ENCODE measurements at regions not wholly inside any gene's neighbourhood (a gene's known extent, or its start where the extent isn't known, plus 50 kb on each side); places are given as distances from the start of the nearest gene placed in this dataset.

GRCh38 chr6:44049989-44050871, 77.0 kb downstream of the MRPL14 start:
- H3K4me1 Mint-ChIP-seq: no peaks in the 10 kb centered on the region
- CTCF ChIA-PET: no interaction called here

GRCh38 chr6:44049163-44049988, 77.9 kb downstream of the MRPL14 start:
- no peak overlapping the region for H3K4me3 ChIP-seq (ENCODE audit: control insufficient read depth in 1 of 2, extremely low read depth in 1 of 2, low read length in 1 of 2)
- H3K36me3 ChIP-seq (ENCODE audit: control insufficient read depth in 2 of 2, extremely low read depth in 1 of 2, insufficient read depth in 1 of 2, low read length in 1 of 2): no peaks in the 10 kb centered on the region
- ATAC-seq (replicated peaks in 1 of 4) (no peak), DNase-seq (no peak)
- no peaks in the 10 kb centered on the region for H3K4me1 Mint-ChIP-seq
- 44% methylated on average over 5 of the region's 6 CpGs for WGBS (ENCODE audit: insufficient coverage)
- no peaks in the 10 kb centered on the region for H3K9me3 ChIP-seq
- H3K4me1 ChIP-seq (ENCODE audit: control insufficient read depth in 1 of 2, extremely low read depth in 1 of 2, insufficient read depth in 2 of 2, low read length in 2 of 2): no peaks in the 10 kb centered on the region
- peaks cover 0 to 30% of the 10 kb centered on the region in 2 experiments for H3K27me3 ChIP-seq (replicated peaks in 1 of 2; ENCODE audit: control insufficient read depth in 2 of 2, extremely low read depth in 1 of 2, insufficient read depth in 2 of 2, low read length in 1 of 2)
- peaks cover 1 to 4% of the 10 kb centered on the region in 2 donors for H3K27me3 Mint-ChIP-seq
- no peaks in the 10 kb centered on the region for H3K9me3 Mint-ChIP-seq
- POLR2A ChIA-PET: no interaction called here
- no peak overlapping the region for H3K27ac Mint-ChIP-seq
- no peaks in the 10 kb centered on the region for H3K36me3 Mint-ChIP-seq
- H3K4me3 Mint-ChIP-seq: no peak overlapping the region
- H3K27ac ChIP-seq (ENCODE audit: low read length): no peak overlapping the region
- CTCF ChIA-PET: no interaction called here

More at GRCh38 chr6:44049989-44050871, 77.0 kb downstream of the MRPL14 start:
- no peak overlapping the region for H3K27ac Mint-ChIP-seq
- POLR2A ChIA-PET: no interaction called here
- Histone ChIP-seq H3K27me3 (replicated peaks in 1 of 2; ENCODE audit: control insufficient read depth in 2 of 2, extremely low read depth in 1 of 2, insufficient read depth in 2 of 2, low read length in 1 of 2) (peaks cover 0 to 32% of the 10 kb centered on the region in 2 experiments), H3K4me1 (ENCODE audit: control insufficient read depth in 1 of 2, extremely low read depth in 1 of 2, insufficient read depth in 2 of 2, low read length in 2 of 2) (no peaks in the 10 kb centered on the region), H3K4me3 (ENCODE audit: control insufficient read depth in 1 of 2, extremely low read depth in 1 of 2, low read length in 1 of 2) (no peak overlapping the region), H3K36me3 (ENCODE audit: control insufficient read depth in 2 of 2, extremely low read depth in 1 of 2, insufficient read depth in 1 of 2, low read length in 1 of 2) (no peaks in the 10 kb centered on the region), H3K9me3 (no peaks in the 10 kb centered on the region), H3K27ac (ENCODE audit: low read length) (no peak overlapping the region)
- H3K9me3 Mint-ChIP-seq: no peaks in the 10 kb centered on the region
- no peak for DNase-seq
- H3K36me3 Mint-ChIP-seq: no peaks in the 10 kb centered on the region
- no peak for ATAC-seq (replicated peaks in 1 of 4)
- H3K4me3 Mint-ChIP-seq: no peak overlapping the region
- H3K27me3 Mint-ChIP-seq: peaks cover 1 to 4% of the 10 kb centered on the region in 2 donors
- WGBS (ENCODE audit: insufficient coverage): 89% methylated on average over 3 of the region's 6 CpGs

- CTCF ChIA-PET: no interaction called here
- Mint-ChIP-seq H3K9me3 (no peaks in the 10 kb centered on the region), H3K36me3 (no peaks in the 10 kb centered on the region), H3K27me3 (peaks cover 1 to 4% of the 10 kb centered on the region in 2 donors), H3K27ac (no peak overlapping the region), H3K4me3 (no peak overlapping the region), H3K4me1 (no peaks in the 10 kb centered on the region)
- POLR2A ChIA-PET: no interaction called here
- WGBS (ENCODE audit: insufficient coverage): 100% methylated on average over 3 of the region's 6 CpGs
- Histone ChIP-seq H3K27me3 (replicated peaks in 1 of 2; ENCODE audit: control insufficient read depth in 2 of 2, extremely low read depth in 1 of 2, insufficient read depth in 2 of 2, low read length in 1 of 2) (peaks cover 0 to 30% of the 10 kb centered on the region in 2 experiments), H3K4me1 (ENCODE audit: control insufficient read depth in 1 of 2, extremely low read depth in 1 of 2, insufficient read depth in 2 of 2, low read length in 2 of 2) (no peaks in the 10 kb centered on the region), H3K4me3 (ENCODE audit: control insufficient read depth in 1 of 2, extremely low read depth in 1 of 2, low read length in 1 of 2) (no peak overlapping the region), H3K36me3 (ENCODE audit: control insufficient read depth in 2 of 2, extremely low read depth in 1 of 2, insufficient read depth in 1 of 2, low read length in 1 of 2) (no peaks in the 10 kb centered on the region), H3K27ac (ENCODE audit: low read length) (no peak overlapping the region), H3K9me3 (no peaks in the 10 kb centered on the region)
- DNase-seq (no peak), ATAC-seq (replicated peaks in 1 of 4) (no peak)
Measured at GRCh38 chr6:44048277-44048676, 79.0 kb downstream of the MRPL14 start.

- no peaks in the 10 kb centered on the region for H3K9me3 Mint-ChIP-seq
- no peaks in the 10 kb centered on the region for H3K9me3 ChIP-seq
- no peaks in the 10 kb centered on the region for H3K36me3 ChIP-seq (ENCODE audit: control insufficient read depth in 2 of 2, extremely low read depth in 1 of 2, insufficient read depth in 1 of 2, low read length in 1 of 2)
- ChIA-PET CTCF (no interaction called here), POLR2A (no interaction called here)
- 48% methylated on average over 3 of the region's 3 CpGs for WGBS (ENCODE audit: insufficient coverage)
- H3K4me1 Mint-ChIP-seq: no peaks in the 10 kb centered on the region
- no peak overlapping the region for H3K4me3 ChIP-seq (ENCODE audit: control insufficient read depth in 1 of 2, extremely low read depth in 1 of 2, low read length in 1 of 2)
- H3K4me3 Mint-ChIP-seq: no peak overlapping the region
- DNase-seq: no peak
- peaks cover 1 to 4% of the 10 kb centered on the region in 2 donors for H3K27me3 Mint-ChIP-seq
- no peak overlapping the region for H3K27ac Mint-ChIP-seq
- H3K27me3 ChIP-seq (replicated peaks in 1 of 2; ENCODE audit: control insufficient read depth in 2 of 2, extremely low read depth in 1 of 2, insufficient read depth in 2 of 2, low read length in 1 of 2): peaks cover 0 to 30% of the 10 kb centered on the region in 2 experiments
- no peaks in the 10 kb centered on the region for H3K36me3 Mint-ChIP-seq
- H3K27ac ChIP-seq (ENCODE audit: low read length): no peak overlapping the region
- ATAC-seq (replicated peaks in 1 of 4): no peak
- H3K4me1 ChIP-seq (ENCODE audit: control insufficient read depth in 1 of 2, extremely low read depth in 1 of 2, insufficient read depth in 2 of 2, low read length in 2 of 2): no peaks in the 10 kb centered on the region
Measured at GRCh38 chr6:44047801-44048200, 79.5 kb downstream of the MRPL14 start.

GRCh38 chr6:44047179-44047546, 80.1 kb downstream of the MRPL14 start:
- no peaks in the 10 kb centered on the region for H3K36me3 Mint-ChIP-seq
- no peak for ATAC-seq (replicated peaks in 1 of 4)
- H3K9me3 ChIP-seq: no peaks in the 10 kb centered on the region
- peaks cover 1 to 4% of the 10 kb centered on the region in 2 donors for H3K27me3 Mint-ChIP-seq
- no peaks in the 10 kb centered on the region for H3K4me1 Mint-ChIP-seq
- H3K9me3 Mint-ChIP-seq: no peaks in the 10 kb centered on the region
- H3K4me1 ChIP-seq (ENCODE audit: control insufficient read depth in 1 of 2, extremely low read depth in 1 of 2, insufficient read depth in 2 of 2, low read length in 2 of 2): no peaks in the 10 kb centered on the region
- H3K27me3 ChIP-seq (replicated peaks in 1 of 2; ENCODE audit: control insufficient read depth in 2 of 2, extremely low read depth in 1 of 2, insufficient read depth in 2 of 2, low read length in 1 of 2): peaks cover 0 to 30% of the 10 kb centered on the region in 2 experiments
- no peak overlapping the region for H3K4me3 Mint-ChIP-seq
- H3K27ac Mint-ChIP-seq: no peak overlapping the region
- H3K36me3 ChIP-seq (ENCODE audit: control insufficient read depth in 2 of 2, extremely low read depth in 1 of 2, insufficient read depth in 1 of 2, low read length in 1 of 2): no peaks in the 10 kb centered on the region
- H3K27ac ChIP-seq (ENCODE audit: low read length): no peak overlapping the region
- WGBS (ENCODE audit: insufficient coverage): 80% methylated on average over 2 of the region's 2 CpGs
- POLR2A ChIA-PET: no interaction called here
- H3K4me3 ChIP-seq (ENCODE audit: control insufficient read depth in 1 of 2, extremely low read depth in 1 of 2, low read length in 1 of 2): no peak overlapping the region
- CTCF ChIA-PET: interaction anchor here in 1 of 2 donors (0.6 kb wide), 1 partner anchor 441 kb away, joined by 3 read pairs; no protein-coding TSS in a partner anchor
- no peak for DNase-seq

GRCh38 chr6:44046516-44047178, 80.6 kb downstream of the MRPL14 start:
- ChIA-PET CTCF (no interaction called here), POLR2A (no interaction called here)
- H3K27me3 Mint-ChIP-seq: peaks cover 0 to 1% of the 10 kb centered on the region in 2 donors
- ATAC-seq (replicated peaks in 1 of 4) (no peak), DNase-seq (no peak)
- no peak overlapping the region for H3K27ac Mint-ChIP-seq
- Histone ChIP-seq H3K9me3 (no peaks in the 10 kb centered on the region), H3K4me3 (ENCODE audit: control insufficient read depth in 1 of 2, extremely low read depth in 1 of 2, low read length in 1 of 2) (no peak overlapping the region), H3K36me3 (ENCODE audit: control insufficient read depth in 2 of 2, extremely low read depth in 1 of 2, insufficient read depth in 1 of 2, low read length in 1 of 2) (no peaks in the 10 kb centered on the region), H3K4me1 (ENCODE audit: control insufficient read depth in 1 of 2, extremely low read depth in 1 of 2, insufficient read depth in 2 of 2, low read length in 2 of 2) (no peaks in the 10 kb centered on the region), H3K27ac (ENCODE audit: low read length) (no peak overlapping the region), H3K27me3 (replicated peaks in 1 of 2; ENCODE audit: control insufficient read depth in 2 of 2, extremely low read depth in 1 of 2, insufficient read depth in 2 of 2, low read length in 1 of 2) (peaks cover 0 to 30% of the 10 kb centered on the region in 2 experiments)
- no peaks in the 10 kb centered on the region for H3K36me3 Mint-ChIP-seq
- H3K4me1 Mint-ChIP-seq: no peaks in the 10 kb centered on the region
- WGBS (ENCODE audit: insufficient coverage): 67% methylated on average over 4 of the region's 6 CpGs
- no peaks in the 10 kb centered on the region for H3K9me3 Mint-ChIP-seq
- no peak overlapping the region for H3K4me3 Mint-ChIP-seq
